Rectal smooth muscle tissue (tissue), 1 donor: ENCODE measurements at regions not wholly inside any gene's neighbourhood (a gene's known extent, or its start where the extent isn't known, plus 50 kb on each side); places are given as distances from the start of the nearest gene placed in this dataset.

ENCODE experiments used
- H3K27ac ChIP-seq: one replicate; pipeline ENCODE4 v1.7.0; 2013; ENCODE audit warnings: low read depth, low read length, inconsistent platforms
- H3K27me3 ChIP-seq: one replicate; pipeline ENCODE4 v1.7.0; 2013; ENCODE audit warnings: low read length; ENCODE audit not compliant: control insufficient read depth, insufficient read depth
- H3K36me3 ChIP-seq: one replicate; pipeline ENCODE4 v1.7.0; 2013; ENCODE audit warnings: low read length; ENCODE audit not compliant: control insufficient read depth, insufficient read depth
- H3K4me1 ChIP-seq: one replicate; pipeline ENCODE4 v1.7.0; 2013; ENCODE audit warnings: low read length; ENCODE audit not compliant: control insufficient read depth, insufficient read depth
- H3K4me3 ChIP-seq: one replicate; pipeline ENCODE4 v1.7.0; 2013; ENCODE audit warnings: low read length
- H3K9ac ChIP-seq: one replicate; pipeline ENCODE4 v1.7.0; 2013; ENCODE audit warnings: low read length

DNA sequence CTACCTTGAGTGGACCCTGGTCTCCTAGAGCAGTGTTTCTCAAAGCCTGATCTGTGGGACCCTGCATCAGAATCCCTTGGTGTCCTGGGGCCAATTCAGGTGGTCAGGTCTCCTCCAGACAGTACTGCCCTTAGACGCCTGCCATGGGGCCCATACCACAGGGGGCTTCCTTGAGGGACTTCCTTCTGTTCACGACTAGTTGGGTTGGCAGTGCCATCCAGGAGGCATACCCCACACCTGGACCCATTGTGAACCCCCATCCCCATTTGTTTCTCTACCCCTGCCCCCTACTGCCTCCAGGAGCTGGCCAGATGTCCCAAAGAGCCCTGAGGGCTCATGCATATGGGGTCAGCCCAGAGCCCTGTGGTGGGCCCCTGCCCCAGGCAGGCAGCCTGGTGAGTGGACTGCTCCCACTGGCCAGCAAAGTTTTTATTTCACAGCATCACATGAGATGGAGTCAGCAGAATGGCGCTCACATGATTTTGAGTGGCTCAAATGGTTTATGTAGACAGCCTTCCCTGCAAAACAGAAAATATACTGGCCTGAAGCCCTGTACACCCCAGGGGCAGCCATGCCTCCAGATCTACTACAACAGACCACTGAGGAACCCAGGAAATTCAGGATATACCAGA lies 259.9 kb upstream of the ZMIZ1 start:
- Histone ChIP-seq H3K27ac (no peak overlapping the region), H3K9ac (no peak overlapping the region), H3K4me1 (peaks cover 24% of the 10 kb centered on the region), H3K4me3 (no peak overlapping the region), H3K27me3 (no peaks in the 10 kb centered on the region), H3K36me3 (no peaks in the 10 kb centered on the region)

DNA sequence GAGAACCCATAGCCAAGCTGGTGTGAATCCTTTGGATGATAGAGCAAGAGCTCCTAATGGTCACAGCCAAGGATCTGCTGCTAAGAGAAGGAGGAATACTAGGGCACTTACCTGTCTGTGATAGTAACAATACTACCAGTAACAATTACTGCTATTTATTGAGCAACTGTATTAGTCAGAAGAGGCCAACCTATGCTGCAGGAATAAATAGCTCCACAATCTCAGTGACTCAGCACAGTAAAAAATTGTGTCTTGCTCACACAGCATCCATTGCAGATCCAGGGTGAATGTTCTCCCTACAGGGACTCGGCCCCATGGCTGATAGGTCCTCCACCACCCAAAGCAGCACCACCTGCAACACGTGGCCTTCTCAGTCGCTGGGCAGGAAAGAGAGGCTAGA lies 257.6 kb upstream of the ZMIZ1 start:
- Histone ChIP-seq H3K36me3 (no peaks in the 10 kb centered on the region), H3K4me3 (no peak overlapping the region), H3K27me3 (no peaks in the 10 kb centered on the region), H3K4me1 (peaks cover 3% of the 10 kb centered on the region), H3K27ac (no peak overlapping the region), H3K9ac (no peak overlapping the region)

DNA sequence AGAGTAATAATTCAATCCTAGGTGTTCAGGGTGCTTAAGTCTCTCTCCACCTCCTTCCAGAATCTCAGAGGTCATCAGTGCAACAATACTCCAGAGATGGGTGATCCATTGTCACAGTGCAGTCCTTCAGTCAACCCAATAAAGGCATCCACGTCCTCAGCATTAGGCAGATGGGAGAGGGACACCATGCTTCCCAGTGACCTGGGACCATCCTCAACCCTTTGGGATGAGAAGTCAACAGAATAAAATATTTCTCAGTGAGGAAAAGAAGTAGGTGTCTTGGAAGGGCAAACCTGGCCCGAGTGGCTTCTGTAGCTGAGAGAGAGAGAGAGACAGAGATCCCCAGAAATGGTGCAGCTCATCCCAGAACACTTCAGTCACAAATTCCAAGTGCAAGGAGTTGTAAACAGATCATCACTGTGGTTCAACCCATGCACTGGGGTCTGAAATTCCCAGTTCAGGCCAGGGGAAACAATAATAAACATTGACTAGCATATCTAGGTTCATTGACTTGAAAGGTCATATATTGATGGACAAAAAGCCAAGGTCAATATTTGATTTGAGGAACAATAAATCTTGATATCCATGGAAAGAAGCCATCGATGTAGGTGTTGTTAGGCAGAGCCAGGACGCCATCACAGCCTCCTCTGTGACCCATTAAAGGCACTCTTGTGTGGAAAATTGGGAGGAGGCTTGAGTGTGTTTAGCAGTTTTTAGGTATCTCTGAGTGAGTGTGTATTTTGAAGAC lies 256.0 kb upstream of the ZMIZ1 start:
- Histone ChIP-seq H3K27ac (no peak overlapping the region), H3K4me1 (no peaks in the 10 kb centered on the region), H3K36me3 (no peaks in the 10 kb centered on the region), H3K27me3 (no peaks in the 10 kb centered on the region), H3K9ac (no peak overlapping the region), H3K4me3 (no peak overlapping the region)

DNA sequence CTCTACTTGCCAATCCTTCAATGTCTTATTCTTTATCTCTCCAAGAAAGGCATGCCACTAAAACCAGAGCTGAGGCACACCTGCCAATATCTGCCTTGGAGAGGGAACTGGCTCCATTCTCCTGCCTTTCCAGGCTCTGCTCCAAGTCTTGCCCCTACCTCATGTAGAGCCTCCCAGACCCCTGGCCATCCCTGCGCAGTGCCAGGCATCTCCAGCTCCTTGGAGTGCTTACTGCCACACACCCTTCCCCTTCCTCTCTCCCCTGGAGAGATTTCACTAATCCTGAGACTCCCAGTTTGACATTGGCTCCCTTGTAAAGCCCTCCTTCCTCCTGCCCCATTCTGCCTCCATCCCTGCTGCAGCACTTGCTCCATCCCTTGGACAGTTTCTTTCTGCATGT lies 255.2 kb upstream of the ZMIZ1 start:
- Histone ChIP-seq H3K27ac (no peak overlapping the region), H3K4me1 (no peaks in the 10 kb centered on the region), H3K36me3 (no peaks in the 10 kb centered on the region), H3K27me3 (no peaks in the 10 kb centered on the region), H3K4me3 (no peak overlapping the region), H3K9ac (no peak overlapping the region)

DNA sequence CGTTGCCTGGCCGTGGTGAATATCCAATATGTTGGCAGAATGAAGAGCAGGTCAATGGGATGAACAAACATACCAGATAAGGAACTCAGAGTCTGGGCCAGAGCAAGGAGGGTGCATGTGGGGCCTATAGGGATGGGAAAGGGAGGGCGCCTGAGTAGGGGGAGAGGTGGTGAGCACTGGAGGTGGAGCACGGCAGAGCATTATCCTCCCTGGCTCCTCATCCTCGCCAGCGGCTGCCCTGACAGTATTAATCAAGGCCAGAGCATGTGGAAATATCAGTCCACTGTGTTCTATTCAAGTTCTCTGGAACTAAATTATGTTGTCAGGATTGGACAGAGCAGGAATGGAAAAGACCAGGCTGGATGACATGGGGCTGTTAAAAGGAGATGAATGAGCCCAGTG lies 254.8 kb upstream of the ZMIZ1 start:
- H3K4me3 ChIP-seq = no peak overlapping the region
- H3K36me3 ChIP-seq = no peaks in the 10 kb centered on the region
- H3K27ac ChIP-seq = no peak overlapping the region
- no peaks in the 10 kb centered on the region for H3K27me3 ChIP-seq
- H3K9ac ChIP-seq = no peak overlapping the region
- no peaks in the 10 kb centered on the region for H3K4me1 ChIP-seq

DNA sequence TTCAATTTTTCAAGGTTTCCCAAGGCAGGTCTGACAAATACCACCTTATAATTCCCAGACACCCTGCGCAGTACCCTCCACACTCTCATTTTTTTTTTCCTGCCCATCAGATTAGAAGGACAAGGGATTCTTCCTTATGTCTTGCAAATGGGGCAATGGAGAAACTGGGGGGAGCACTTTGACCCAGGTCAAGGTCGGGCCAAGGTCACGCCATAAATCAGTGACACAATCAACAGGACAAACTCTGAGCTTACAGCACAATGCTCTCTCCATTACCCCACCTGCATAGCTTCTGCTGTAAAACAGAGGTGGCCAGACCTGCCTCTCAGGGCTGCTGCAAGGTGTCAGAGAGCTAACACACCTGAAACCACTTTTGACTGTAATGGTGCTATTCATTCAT lies 254.4 kb upstream of the ZMIZ1 start:
- Histone ChIP-seq H3K27ac (no peak overlapping the region), H3K27me3 (no peaks in the 10 kb centered on the region), H3K36me3 (no peaks in the 10 kb centered on the region)

DNA sequence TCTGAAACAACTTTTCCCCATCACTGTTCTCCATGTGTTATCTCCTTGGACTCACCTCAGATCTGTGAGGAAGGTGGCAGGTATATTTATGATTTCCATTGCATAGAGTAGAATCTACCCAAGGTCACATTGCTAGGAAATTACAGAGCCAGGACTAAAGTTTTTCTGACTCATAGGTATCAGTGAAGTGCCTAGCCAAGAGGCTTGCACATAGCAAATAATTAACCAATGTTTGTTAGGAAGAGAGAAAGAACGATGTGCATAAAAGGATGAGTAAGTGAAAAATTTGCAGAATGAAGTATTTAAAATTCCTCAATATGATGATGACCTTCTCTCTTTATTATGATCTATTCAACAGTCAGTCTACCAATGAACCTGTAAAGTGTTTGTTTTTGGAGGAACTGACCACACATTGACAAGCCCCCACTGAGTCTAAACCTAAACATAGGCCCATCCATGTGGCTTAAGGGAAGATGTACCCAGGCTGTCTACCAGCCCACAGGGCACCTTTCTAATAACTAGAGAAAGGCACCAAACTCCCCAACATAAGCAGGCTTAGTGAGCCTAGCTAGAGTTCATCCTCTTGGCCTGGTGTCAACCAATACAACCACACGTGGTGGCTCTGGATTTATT lies 252.9 kb upstream of the ZMIZ1 start:
- Histone ChIP-seq H3K4me3 (no peak overlapping the region), H3K4me1 (no peaks in the 10 kb centered on the region), H3K27me3 (no peaks in the 10 kb centered on the region), H3K9ac (no peak overlapping the region), H3K36me3 (no peaks in the 10 kb centered on the region), H3K27ac (no peak overlapping the region)

More for the DNA sequence above, 254.4 kb upstream of the ZMIZ1 start:
- Histone ChIP-seq H3K9ac (no peak overlapping the region), H3K4me1 (no peaks in the 10 kb centered on the region), H3K4me3 (no peak overlapping the region)

DNA sequence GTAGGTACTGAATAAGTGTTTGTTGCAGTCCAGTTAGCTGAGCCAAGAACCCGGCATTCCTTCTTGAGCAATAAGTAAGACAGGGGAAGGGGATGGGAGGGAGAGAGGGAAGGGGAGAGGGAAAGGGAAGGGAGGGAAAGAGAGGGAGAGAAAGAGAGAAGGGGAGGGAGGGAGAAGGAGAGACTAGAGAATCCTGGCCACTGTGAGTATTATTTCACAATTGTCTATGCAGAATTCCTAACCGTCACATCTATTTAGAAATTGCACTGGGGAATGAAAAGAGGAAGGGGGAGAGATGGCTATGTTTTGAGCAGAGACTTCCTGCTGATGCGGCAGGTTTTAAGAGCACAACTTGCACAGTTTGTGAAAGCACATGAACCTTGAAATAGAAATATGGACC lies 251.4 kb upstream of the ZMIZ1 start:
- H3K27ac ChIP-seq = no peak overlapping the region
- no peaks in the 10 kb centered on the region for H3K27me3 ChIP-seq
- H3K9ac ChIP-seq = no peak overlapping the region
- H3K36me3 ChIP-seq = no peaks in the 10 kb centered on the region
- H3K4me1 ChIP-seq = no peaks in the 10 kb centered on the region
- H3K4me3 ChIP-seq = no peak overlapping the region

DNA sequence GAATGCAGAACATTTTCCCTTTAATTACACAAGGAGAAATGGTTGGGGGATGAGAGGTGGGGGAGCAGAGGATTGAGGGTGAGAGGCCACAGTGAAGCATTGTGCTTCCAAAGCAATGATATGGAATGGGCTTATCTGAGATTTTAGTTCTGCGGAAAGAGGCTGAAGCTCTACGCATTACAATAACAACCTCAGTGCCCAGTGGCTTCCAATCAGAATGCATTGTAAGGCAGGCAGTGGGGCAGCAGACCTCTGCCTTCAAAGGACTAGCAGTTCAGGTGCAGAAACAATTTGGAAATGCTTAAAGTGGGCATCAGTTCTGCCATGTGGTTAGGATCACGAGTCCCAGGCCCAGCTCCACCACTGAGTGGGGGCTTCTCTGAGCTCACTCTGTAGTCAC lies 251.0 kb upstream of the ZMIZ1 start:
- H3K9ac ChIP-seq = no peak overlapping the region
- no peaks in the 10 kb centered on the region for H3K27me3 ChIP-seq
- H3K36me3 ChIP-seq = no peaks in the 10 kb centered on the region
- no peak overlapping the region for H3K4me3 ChIP-seq
- H3K4me1 ChIP-seq = no peaks in the 10 kb centered on the region
- H3K27ac ChIP-seq = no peak overlapping the region

DNA sequence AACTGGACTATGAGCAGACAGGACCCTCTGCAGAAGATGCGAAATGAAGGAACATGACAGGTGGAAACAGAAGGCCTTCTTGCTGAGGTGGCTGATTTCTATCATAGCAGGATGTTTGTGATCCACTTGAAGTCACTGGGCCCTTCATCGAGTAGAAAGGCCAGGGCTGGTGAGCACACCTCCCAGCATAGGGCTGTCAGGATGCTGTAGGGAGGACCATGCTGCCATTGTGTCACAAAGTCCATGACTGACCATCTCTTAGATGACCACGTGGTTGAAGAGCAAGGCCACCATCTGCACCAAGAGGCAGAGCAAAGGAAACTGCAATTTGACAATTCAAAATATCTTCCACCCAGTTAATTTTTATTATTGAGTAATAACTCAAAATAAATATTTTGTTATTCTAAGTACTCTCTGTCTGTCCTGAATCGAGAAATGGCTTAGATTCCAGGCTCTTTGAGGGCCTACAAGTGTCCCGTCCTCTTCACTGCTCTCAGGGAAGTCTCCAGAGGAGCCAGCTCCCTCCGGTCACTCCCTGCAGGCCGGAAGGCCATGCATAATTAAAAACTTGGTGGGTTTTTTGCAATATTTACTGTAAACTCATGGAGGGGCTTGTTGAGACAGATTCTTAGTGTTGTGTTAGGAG lies 249.3 kb upstream of the ZMIZ1 start:
- Histone ChIP-seq H3K9ac (no peak overlapping the region), H3K27ac (no peak overlapping the region), H3K4me1 (no peaks in the 10 kb centered on the region), H3K27me3 (no peaks in the 10 kb centered on the region), H3K4me3 (no peak overlapping the region), H3K36me3 (no peaks in the 10 kb centered on the region)

DNA sequence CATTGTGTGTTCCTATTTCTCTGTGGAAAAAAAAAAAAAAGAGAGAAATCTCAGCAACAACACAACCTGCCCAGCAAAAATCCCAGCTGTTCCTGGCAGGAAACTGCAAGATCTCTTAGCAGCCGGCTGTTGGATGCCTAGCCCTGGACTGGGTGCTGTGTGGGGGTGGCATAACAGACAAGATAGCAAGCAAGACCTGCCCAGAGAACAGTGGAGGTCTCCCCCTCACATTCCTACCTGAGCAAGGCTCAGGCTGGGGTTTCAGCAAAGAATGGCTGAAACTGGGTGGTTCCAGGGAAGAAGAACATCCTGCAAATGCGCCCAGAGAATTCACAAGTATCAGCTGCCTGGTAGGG lies 248.8 kb upstream of the ZMIZ1 start:
- H3K27me3 ChIP-seq = no peaks in the 10 kb centered on the region
- H3K27ac ChIP-seq = no peak overlapping the region
- no peaks in the 10 kb centered on the region for H3K4me1 ChIP-seq
- H3K4me3 ChIP-seq = no peak overlapping the region
- no peak overlapping the region for H3K9ac ChIP-seq
- H3K36me3 ChIP-seq = no peaks in the 10 kb centered on the region

DNA sequence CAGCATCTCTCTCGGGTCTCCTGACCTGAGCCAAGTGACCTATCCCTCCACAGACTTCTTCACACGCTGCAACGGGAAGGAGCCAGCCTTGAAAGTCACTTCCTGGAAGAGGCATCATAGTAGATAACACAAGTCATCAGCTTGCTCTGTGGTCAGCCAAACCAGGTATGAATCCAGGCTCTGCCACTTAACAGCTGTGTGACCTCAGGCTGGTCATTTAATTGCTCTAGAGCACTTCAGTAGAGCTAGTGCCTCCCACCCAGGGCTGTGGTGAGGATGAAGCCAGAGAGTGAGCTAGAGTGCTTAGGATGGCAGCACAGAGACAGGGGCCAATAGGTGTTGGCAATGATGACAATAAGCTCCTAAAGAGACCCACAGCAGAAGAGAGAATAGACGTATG lies 247.7 kb upstream of the ZMIZ1 start:
- Histone ChIP-seq H3K9ac (no peak overlapping the region), H3K27me3 (no peaks in the 10 kb centered on the region), H3K4me1 (no peaks in the 10 kb centered on the region), H3K27ac (no peak overlapping the region), H3K36me3 (no peaks in the 10 kb centered on the region), H3K4me3 (no peak overlapping the region)
